Pulmonary artery endothelial cell (primary cell): ENCODE measurements at regions not wholly inside any gene's neighbourhood (a gene's known extent, or its start where the extent isn't known, plus 50 kb on each side); places are given as distances from the start of the nearest gene placed in this dataset.

Experiments used
- DNase-seq: peaks from one replicate; pipeline ENCODE4 v3.0.0-alpha.2; 2011; ENCODE audit warnings: low read depth, low spot score

DNA sequence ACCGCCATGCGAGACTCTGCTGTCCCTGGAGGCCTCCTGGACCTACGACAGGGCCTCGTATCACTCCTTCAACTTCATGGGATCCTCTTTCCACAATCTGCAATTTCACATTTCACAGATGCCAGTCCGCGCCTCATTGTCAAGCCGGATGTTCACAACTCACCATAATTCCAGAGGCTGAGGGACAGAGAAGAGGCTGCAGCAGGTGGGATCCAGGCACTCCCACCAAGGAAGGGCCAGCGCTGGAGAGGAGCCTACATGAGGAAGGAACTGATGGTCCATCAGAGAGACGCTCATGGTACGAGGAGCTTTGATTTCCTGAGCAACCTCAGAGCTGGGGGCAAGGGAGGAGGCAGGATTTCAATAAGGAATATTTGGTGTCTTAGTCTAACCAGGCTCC is 495.0 kb downstream of the BRD1 start:
- DNase-seq = no peak

DNA sequence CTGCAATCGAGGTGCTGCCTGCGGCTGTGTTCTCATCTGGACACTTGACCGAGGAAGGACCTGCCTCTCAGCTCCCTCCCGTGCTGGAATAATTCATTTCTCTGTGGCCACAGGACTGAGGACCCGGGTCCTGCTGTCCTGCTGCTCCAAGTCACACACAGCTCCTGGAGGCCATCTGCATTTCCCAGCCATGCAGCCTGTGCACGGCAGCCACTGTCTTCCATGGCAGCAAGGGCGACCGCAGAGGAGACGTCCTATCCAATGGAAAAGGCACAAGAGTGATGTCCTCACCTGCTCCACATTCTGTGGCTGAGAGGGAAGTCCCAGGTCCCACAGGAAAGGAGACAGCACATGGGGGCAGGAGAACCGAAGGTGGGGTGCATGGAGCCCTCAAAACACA is 495.8 kb downstream of the BRD1 start:
- no peak for DNase-seq

DNA sequence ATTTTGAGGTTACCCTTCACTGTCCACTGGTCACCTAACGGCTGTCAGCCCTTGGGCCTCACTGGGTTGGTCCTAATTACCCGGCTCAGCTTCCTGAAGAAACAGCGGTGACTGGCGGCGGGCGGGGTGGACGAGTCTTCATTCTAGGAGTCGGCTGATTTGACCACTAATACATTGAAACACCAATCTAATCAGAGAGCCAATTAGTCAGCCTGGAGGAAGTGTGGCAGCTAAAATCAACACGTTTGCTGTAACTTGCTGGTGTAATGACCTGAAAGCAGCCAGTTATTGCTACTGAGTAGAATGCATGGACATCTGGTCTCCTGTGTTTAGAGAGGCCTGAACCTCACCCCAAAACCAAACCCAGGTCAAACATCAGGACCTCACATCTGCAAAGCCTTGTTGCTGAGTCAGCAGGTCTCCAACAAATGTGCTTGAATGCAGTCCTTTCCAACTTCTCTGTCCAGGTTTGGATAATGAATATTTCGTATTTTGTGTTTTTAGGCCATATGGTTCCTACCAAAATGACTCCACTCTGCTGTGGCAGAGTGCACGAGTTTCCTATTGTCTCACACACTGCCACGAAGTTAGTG is 496.4 kb downstream of the BRD1 start:
- DNase-seq = no peak

DNA sequence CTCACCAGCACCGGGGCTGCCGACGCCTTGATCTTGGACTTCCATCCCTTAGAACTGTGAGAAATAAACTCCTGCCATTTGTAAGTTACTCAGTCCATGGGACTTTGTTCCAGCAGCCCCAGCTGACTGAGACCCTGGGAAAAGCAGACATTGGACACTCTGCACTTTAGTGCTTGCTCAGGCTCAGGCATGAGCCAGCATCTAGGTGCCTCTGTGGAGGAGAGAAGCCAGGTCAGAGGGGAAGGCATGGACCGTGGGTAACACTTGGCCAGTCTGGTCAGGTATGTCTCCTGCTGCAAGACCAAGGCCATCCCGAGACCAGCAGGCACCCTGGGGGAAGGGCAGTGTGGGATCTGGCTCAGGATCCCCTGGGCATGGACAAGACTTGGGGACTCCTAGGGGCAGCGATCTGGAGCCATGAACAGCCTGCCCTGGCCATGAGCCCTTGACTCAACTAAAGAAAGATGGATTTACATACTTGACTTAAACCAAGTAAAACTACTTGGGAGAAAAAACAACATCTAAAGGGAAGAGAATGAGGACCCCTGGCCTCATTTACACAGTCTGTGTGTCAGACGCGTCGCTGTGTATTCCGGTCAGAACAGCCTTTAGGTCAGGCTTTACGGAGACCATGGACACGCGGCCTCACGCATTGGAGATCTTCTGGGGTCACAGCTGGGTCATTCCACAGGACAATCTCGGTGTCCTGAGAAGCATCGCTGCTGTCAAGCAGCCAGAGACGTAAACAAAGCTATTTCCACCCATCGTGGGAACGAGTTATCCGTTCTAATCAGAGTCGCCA is 497.1 kb downstream of the BRD1 start:
- no peak for DNase-seq

DNA sequence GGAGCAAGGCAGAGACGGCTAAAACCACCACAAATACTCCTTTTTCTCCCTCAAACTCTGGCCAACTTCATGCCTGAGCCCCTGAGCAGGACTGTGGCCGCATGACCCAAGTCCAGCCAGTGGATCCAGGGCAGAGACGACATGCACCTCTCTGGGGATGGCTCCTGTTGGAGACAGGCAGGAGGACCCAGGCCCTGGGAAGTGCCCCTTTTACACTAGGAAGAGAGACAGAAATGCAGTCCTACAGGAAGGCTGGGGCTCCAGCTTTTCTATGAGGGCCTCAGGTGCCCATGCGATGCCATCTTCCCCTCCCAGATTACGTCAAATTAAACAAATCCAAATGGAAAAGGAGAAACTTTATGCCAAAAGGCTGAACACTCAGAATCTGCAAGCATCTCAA is 498.0 kb downstream of the BRD1 start:
- no peak for DNase-seq

DNA sequence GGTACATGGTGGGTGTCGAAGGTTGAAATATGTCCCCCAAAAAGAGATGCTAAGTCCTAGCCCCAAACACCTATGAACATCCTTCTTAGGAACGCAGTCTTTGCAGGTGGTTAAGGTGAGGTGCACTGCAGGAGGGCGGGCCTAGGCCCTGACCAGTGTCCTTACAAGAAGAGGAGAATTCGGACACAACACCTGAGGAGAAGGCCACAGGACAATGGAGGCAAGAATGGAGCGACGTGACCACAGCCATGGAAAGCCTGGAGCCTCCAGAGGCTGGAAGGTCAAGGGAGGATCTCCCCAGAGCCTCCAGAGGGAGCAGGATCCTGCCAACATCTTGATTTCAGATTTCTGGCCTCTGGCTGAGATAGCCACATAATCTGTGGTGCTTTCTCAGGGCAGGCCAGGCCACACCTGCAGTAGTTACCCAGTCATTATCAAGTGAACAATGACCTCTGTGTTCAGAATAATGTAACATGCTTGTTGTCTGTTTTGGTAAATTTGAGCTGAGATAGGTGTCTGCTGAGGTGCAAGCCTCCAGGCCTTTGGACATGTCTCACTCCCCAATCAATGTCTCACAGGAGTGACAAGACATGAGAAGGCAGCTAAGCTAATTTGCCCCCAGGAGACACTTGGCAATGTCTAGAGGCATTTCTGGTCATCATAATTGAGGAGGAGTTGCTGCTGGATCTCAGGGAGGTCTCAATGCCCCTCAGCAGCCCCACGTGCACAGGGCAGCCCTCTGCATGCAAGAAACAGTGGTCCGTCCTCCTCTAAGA is 498.9 kb downstream of the BRD1 start:
- no peak for DNase-seq

DNA sequence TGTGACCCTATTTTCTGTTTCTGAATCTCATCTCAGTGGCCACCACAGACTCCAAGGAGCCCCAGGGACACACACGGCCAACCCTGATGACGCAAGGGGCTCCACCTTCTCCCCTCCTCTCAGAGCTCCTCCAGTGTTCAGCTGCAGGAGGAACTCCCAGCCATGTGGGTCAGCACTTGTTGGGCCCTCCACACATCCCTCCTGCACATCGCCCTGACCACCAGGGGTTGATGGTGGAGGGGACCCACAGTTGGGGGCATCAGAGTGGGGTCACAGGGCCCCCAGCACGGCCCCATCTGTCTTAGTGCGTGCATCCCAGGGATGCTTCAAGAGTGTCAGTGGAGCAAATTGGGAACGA is 499.6 kb downstream of the BRD1 start:
- no peak for DNase-seq

DNA sequence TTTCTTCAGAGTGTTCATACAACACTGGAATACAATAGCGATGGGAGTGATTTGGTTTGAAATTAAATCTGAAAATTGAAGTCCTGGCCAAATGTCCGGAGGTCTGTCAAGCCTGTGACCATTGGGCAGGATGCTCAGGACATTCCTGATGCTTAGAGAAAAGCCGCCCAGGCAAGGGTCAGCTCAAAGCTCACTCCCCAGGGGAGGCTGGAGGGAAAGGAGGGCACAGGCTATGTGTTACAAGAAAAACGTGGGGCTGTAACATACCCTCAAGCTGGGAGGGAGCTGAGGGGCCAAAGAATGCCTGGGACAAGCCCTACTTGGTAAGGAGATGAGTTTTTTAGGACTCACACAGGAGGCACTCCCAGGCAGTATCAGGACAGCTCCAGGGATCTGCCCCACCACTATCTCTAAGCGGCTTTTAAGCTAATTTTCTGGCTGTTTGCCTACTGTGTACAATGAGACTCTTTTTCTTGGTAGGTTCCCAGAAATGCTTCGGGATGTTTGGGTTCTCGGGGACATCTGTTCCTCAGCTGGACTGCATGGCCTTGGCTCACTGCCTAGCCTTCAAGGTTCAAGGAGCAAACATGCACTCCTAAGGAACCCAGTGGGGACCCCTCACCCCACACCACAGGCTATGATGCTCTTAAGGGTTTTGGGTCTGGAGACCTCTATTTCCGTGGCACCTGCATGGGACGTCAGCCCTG is 500.1 kb downstream of the BRD1 start:
- DNase-seq = no peak

DNA sequence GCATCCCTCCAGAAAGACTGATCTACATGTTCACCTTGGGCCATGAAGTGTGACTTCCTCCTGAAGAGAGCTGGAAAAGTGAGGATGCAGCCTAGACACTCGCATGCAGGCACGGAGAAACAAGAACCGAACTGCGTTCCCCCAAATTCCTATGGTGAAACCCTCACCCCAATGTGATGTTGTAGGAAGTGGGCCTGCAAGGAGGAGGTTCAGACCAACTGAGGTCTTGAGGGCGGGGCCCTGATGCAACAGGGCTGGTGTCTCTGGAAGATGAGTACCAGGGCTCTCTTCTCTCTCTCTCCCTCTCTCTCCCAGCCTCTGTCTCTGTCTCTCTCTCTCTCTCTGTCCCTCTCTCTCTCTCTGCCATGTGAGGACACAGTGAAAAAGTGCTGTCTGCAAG is 501.1 kb downstream of the BRD1 start:
- DNase-seq = no peak

DNA sequence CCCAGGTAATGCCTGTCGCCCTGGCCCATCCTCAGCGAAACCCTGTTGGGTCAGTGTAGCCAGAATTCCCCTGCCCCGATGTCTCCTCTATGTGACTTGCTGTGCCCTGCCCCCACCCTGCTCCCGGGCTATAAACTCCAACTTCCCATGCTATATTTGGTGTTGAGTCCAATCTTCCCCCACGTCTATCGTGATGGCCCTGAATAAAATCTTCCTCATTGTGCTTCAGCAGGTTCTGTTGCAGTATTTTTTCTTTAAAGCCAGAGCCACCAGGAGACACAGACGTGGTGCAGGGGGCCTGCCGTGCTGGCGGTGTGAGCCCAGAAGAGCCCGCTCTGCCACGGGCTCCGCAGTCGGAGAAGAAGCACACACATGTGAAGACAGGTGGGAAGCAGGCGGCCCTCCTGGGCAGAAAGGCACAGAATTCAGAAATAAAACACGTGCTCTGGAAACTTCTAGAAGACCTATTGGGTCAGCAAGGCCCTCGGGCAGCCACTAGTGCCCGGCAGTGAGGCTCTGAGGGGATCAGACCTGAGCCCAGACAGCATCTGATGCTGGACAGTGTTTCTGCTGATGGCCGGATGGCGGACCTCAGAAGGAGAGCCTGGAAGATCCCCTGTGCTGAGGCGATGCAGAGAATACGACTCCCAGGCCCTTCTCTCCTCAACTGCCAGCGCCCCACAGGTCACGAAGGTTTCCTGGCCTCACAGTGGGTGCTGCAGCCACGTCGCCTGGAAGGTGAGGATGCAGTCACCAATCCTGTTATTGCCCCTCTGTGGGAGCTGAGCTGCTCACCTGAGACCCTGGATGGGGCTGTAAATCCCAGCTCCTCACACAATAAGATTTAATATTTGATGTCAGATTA is 501.9 kb downstream of the BRD1 start:
- DNase-seq = no peak

DNA sequence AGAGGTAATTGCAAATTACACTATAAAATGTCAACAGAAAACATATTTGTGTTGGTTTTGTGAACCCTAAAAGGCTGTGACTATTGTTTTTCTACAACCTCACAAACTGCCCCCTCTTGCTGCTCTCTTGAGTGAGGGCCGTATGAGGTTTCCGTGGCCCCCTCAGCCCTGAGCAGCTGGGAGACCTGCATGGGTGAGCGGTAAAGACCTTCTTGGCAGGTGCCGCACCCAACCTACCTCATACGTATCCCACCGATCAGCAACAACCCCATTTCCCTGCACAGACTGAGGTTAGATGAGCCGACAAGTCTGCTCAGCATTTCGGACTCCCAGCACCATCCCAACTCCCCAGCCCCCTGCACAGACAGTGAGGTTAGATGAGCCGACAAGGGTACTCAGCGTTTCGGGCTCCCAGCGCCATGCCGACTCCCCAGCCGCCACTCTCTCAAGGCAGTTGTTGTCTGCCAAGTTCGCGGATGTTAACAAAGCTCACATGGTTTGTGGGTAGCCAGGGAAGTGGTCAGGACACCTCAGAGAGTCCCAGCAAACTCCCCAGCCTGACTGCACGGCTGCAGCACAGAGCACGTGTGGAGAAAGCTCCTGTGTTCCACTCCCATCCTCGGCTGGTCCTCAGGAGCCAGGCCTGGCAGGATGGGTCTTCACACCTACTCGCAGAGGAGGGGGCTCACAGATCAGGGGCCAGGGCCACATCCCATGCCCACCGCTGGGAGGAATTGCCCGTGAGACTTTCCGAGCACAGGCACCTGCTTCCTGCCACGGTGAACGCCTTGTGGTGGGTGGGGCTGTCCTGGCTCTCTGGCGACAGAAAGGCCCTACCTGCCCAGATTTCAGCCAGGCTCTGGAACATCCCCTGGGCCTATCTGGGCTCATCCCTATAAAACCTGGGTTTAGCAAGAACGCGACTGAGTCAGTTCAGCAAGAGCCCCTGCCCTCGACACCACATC is 502.9 kb downstream of the BRD1 start:
- no peak for DNase-seq

DNA sequence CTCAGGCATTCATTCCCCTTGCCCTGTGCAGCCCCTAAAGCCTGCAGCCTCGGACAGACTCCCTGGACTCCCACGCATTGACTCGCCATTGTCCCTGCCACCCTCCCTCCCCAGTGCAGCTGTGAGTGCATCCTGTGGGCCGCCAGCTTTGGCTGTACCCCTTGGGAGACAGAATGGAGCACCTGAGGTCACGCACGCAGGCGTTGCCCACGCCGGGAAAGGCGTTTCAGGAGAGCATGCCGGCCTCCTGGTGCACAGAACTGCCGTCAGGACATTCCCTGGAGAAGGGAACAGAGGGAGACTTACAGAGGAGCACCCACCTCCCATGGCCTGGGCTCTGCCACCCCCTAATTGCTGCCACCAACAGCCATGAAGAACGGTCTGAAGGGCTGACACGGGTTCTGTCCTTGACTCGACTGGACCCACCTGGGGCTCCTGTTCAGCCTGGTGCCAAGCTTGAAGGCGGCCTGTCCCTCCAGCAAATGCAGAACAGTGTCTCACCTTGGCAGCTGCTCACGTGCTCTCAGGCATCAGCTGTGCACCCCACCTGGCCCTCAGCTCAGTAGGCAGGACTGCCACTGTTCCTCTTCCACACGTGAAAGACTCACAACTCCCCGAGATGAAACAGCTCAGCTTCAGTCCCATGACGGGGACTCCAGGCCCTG is 503.8 kb downstream of the BRD1 start:
- DNase-seq = no peak

DNA sequence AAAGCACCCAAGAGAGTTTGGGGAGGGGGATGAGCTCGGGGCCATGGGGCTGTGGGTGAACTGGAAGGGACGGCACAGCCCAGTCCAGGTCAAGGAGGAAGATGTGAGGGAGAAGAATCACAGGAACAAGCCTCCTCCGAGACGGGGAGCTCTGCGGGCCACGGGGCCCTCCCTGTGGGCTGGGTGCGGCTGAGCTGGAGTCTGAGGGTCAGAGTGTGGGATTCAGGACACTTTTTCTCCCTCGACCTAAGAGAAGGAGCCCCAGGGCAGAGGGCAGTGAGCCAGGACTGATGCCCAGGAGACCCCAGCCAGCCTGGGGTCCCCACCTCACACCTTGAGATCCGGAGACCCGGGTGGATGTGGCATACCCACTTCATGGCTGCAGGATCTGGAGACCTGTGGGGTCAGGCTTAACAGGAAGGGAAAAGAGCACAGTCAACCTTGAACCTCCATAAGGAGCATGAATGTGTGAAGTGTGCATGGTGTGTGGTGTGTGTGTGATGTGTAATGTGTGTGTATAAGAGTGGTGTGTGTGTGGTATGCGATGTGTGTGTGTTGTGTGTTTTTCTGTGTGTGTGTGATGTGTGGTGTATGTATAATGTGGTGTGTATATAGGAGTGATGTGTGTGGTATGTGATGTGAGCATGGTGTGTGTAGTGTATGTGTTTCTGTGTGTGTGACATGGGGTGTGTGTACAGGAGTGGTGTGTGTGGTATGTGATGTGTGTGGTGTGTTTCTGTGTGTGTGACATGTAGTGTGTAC is 504.6 kb downstream of the BRD1 start:
- no peak for DNase-seq

DNA sequence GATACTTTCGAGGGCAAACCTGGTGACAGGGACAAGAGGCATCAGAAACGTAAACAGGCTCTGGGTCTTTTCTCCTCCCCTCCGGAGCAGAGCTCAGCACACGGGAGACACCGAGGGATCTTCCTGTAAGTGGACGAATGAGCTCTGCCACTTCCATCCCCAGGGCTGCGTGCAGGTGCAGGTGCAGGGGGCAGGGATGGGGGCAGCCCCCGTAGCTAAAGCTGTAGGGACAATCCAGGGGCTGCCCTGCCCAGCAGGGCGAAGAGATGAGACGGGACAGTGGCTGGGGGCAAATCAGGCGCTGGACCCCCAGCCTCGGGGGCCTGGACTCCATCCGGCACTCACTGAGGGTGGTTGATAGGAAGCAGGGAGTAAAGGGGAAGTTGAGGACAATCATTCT is 505.4 kb downstream of the BRD1 start:
- DNase-seq = no peak

DNA sequence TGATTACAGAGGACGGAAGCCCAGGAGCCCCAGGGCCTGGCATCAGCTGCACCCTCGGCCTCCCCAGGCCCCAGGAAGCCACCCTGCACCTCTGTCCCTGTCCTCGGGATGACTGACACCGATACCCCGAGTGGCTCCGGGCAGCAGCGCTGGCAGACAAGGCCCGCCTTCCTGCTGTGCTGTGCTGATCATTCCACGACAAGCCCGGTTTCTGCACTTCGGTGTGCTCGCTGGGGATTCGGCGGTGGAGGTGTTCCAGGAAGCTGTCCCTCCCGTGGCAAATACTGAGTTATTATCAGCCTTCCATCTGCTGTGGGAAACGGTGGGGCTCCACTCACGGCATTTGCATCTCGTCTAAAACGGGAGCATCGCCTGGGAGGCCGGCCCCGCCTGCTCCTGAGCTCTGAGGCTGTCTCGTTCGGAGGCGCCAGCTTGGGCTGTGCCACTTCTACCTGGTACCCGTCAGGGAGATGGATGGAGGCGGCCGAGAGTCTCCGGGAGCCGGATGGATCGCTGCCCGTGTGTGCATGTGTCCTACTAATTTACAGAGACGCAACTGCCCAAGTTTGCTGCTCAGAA is 506.1 kb downstream of the BRD1 start:
- DNase-seq = no peak

DNA sequence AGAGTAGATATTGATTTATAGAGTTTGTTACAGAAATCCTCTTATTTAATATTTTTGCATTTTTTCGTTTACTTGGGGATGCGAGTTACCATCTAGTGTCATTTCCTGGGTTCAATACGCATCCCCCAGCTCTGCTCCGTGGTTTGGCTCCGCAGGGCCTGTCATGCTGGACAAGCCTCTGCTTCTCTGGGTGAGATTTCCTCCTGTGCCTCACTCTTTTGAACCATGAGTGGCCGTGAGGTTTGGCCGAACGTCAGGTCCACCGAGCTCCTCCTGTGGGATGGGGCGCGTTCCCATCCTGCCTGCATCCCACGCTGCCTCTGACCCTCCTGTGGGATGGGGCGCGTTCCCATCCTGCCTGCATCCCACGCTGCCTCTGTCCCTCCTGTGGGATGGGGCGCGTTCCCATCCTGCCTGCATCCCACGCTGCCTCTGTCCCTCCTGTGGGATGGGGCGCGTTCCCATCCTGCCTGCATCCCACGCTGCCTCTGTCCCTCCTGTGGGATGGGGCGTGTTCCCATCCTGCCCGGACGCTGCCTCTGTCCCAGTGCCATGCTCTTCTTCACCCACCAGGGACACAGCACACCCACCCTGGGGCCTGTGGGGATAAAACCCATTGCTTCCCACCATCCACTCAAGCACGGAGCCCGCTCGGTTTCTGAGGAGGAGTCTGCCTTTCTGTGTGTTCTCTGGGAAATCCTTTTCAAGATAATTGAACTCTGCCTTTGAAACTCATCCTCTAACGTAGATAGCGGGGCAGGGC is 506.8 kb downstream of the BRD1 start:
- no peak for DNase-seq

DNA sequence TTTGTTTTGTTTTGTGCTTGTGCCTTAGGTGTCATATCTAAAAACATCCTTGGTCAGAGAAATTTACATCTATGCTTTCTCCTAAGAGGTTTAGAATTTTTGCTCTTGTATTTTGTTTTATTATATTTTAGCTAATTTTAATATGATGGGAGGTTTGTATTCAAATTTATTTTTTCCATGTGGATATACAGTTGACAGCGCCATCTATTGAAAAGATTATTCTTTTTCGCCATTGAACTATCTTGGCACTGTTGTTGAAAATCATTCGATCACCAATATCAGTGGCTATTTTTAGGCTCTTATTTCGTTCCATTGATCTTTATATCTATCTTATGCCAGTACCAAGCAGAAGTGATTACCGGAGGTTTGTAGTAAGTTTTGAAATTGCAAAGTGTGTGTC is 510.3 kb downstream of the BRD1 start:
- no peak for DNase-seq

DNA sequence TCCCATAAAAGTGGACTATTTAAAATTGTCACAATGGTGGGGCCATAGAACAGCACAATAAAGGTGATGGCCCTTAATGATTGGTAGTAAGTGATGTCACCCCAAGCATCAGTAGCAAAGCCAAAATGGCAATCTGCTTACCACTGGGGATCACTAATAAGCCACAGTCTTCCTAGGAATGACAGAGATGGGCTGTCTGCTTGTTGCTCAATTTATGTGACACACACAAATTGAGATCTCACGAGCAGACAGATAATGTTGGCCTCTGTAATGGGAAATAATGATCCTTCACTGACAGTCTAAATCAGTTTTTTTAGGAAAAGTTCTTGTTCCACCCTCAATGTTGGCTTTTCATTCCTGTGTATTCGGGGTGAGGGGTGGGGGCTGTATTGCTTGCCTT is 515.1 kb downstream of the BRD1 start:
- DNase-seq = no peak
